BJ (cell line): ENCODE measurements at regions not wholly inside any gene's neighbourhood (a gene's known extent, or its start where the extent isn't known, plus 50 kb on each side); places are given as distances from the start of the nearest gene placed in this dataset.

Source experiments
- CTCF ChIA-PET: fragments of 350-600 bp; formaldehyde crosslinking; extraction: SDS; loops from one replicate; lab custom pipeline; 2021; ENCODE audit warnings: antibody characterized with exemption, inconsistent platforms; lab: Yijun Ruan, JAX
- POLR2A ChIA-PET: fragments of 300-600 bp; sonication (Branson Sonifier 250); formaldehyde crosslinking; extraction: SDS; loops from one replicate; lab custom pipeline; 2021; ENCODE audit warnings: antibody characterized with exemption; lab: Charles Lee
- DNase-seq: peaks from one replicate; pipeline ENCODE4 v3.0.0-alpha.2; 2011; ENCODE audit warnings: low read depth
- H3K27me3 ChIP-seq: 2 replicates; pipeline ENCODE4 v1.6.0; 2011; ENCODE audit warnings: low read length; ENCODE audit not compliant: control insufficient read depth, insufficient read depth
- H3K36me3 ChIP-seq: 2 replicates; pipeline ENCODE4 v1.5.1; 2011; ENCODE audit warnings: low read length; ENCODE audit not compliant: control insufficient read depth, insufficient read depth
- H3K4me3 ChIP-seq: 2 replicates; pipeline ENCODE4 v1.5.1; 2011; ENCODE audit warnings: low read depth, mild to moderate bottlenecking, control low read depth, low read length
- TF ChIP-seq, protein P1 (sequence below): IDR thresholded peaks from 2 replicates; pipeline ENCODE4 v1.5.1; 2011; ENCODE audit warnings: low read depth, mild to moderate bottlenecking, control low read depth, inconsistent platforms, low read length, moderate library complexity; ENCODE audit not compliant: insufficient read depth

- TF ChIP-seq, protein P1, sequence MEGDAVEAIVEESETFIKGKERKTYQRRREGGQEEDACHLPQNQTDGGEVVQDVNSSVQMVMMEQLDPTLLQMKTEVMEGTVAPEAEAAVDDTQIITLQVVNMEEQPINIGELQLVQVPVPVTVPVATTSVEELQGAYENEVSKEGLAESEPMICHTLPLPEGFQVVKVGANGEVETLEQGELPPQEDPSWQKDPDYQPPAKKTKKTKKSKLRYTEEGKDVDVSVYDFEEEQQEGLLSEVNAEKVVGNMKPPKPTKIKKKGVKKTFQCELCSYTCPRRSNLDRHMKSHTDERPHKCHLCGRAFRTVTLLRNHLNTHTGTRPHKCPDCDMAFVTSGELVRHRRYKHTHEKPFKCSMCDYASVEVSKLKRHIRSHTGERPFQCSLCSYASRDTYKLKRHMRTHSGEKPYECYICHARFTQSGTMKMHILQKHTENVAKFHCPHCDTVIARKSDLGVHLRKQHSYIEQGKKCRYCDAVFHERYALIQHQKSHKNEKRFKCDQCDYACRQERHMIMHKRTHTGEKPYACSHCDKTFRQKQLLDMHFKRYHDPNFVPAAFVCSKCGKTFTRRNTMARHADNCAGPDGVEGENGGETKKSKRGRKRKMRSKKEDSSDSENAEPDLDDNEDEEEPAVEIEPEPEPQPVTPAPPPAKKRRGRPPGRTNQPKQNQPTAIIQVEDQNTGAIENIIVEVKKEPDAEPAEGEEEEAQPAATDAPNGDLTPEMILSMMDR, result peak; percentile 72
- H3K27me3 ChIP-seq, result no peaks in the 10 kb centered on the region
- CTCF ChIA-PET, result interaction anchor here (0.6 to 2.1 kb wide), 26 partner anchors 9 to 1784 kb away, joined by 3 to 12 read pairs (median 3); no protein-coding TSS in a partner anchor
- no peaks in the 10 kb centered on the region for H3K36me3 ChIP-seq
- POLR2A ChIA-PET, result interaction anchor here (0.5 kb wide), 1 partner anchor 678 kb away, joined by 4 read pairs; no protein-coding TSS in a partner anchor
- H3K4me3 ChIP-seq, result no peak overlapping the region
- peak; percentile 39 for DNase-seq
Measured at GRCh38 chr3:67109651-67110204, 111.6 kb downstream of the KBTBD8 start.

DNA sequence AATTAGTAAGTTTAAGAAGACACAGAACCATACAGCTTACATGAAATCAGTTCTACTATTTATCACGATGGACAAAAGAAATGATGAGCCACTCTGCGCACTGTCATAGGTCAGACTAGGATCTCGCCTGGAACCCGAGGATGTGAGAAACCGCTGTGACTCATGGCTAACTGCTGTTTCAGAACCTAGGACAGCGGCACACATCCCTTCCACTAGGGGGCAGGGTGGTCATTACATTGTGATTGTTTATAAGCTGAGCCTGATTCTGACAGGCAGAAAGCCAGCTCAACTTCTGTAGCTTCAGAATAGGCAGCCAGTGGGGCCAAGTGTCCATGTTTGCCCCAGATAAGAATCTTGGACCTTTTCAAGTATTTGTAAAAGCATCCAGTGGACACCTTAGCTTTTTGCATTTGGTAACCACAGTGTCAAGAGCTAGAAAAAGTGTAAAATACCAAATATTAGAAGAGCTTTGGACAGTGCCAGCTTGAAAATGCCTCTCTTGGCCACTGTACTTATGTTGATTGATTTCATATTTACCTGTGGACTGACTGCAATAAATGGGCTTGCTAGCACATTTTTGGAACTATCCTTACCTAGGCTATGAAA is 115.8 kb downstream of the KBTBD8 start:
- ChIA-PET CTCF (interaction anchor here (0.6 to 3.0 kb wide), 27 partner anchors 8 to 1859 kb away, joined by 3 to 33 read pairs (median 4); no protein-coding TSS in a partner anchor), POLR2A (interaction anchor here (0.5 kb wide), 1 partner anchor 1786 kb away, joined by 6 read pairs; no protein-coding TSS in a partner anchor)
- no peaks in the 10 kb centered on the region for H3K36me3 ChIP-seq
- DNase-seq, result peak; percentile 36
- H3K27me3 ChIP-seq, result no peaks in the 10 kb centered on the region
- TF ChIP-seq, protein P1, result peak; percentile 95
- H3K4me3 ChIP-seq, result no peak overlapping the region

DNA sequence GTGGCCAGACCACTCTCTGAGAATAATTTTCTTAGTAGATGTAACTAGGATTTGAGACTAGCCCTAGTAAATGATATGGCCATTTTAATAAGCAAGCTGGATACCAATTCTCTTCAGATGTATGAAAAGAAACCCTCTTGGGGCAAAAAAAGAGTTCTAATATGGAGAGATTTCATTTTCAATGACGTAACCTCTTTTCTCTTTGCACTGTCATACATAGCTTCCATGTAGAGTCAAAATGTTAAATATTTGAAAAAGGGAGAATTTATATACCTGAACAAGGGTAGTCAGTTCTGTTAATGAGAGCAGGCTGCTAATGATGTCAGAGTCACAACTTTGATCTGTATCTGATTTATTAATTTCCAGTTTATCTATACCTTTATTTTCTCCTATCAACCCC is 120.0 kb downstream of the KBTBD8 start:
- Histone ChIP-seq H3K4me3 (no peak overlapping the region), H3K27me3 (no peaks in the 10 kb centered on the region), H3K36me3 (no peaks in the 10 kb centered on the region)
- ChIA-PET POLR2A (no interaction called here), CTCF (no interaction called here)
- TF ChIP-seq, protein P1, result no peak
- DNase-seq, result no peak

- DNase-seq, result no peak
- ChIA-PET POLR2A (no interaction called here), CTCF (no interaction called here)
- no peaks in the 10 kb centered on the region for H3K36me3 ChIP-seq
- H3K4me3 ChIP-seq, result no peak overlapping the region
- TF ChIP-seq, protein P1, result no peak
- H3K27me3 ChIP-seq, result no peaks in the 10 kb centered on the region
Measured at GRCh38 chr3:67118635-67119034, 120.5 kb downstream of the KBTBD8 start.

GRCh38 chr3:67123914-67124313 is 125.8 kb downstream of the KBTBD8 start:
- Histone ChIP-seq H3K36me3 (no peaks in the 10 kb centered on the region), H3K4me3 (no peak overlapping the region), H3K27me3 (no peaks in the 10 kb centered on the region)
- TF ChIP-seq, protein P1, result no peak
- ChIA-PET POLR2A (no interaction called here), CTCF (interaction anchor here (1.3 to 1.6 kb wide), 2 partner anchors 11 to 13 kb away, joined by 3 to 8 read pairs; no protein-coding TSS in a partner anchor)
- DNase-seq, result no peak
